OCI-LY3 (cell line): ENCODE measurements at regions not wholly inside any gene's neighbourhood (a gene's known extent, or its start where the extent isn't known, plus 50 kb on each side); places are given as distances from the start of the nearest gene placed in this dataset.

Experiments used
- H2AFZ ChIP-seq: fragments of 200-600, 300-600 bp; shearing (Covaris generic); 2 replicates; pipeline ENCODE4 v1.6.0; 2014; ENCODE audit warnings: antibody characterized with exemption, low read depth, low read length
- H3K27ac ChIP-seq: fragments of 200-600, 300-600 bp; sonication (generic); 2 replicates; pipeline ENCODE4 v1.5.1; 2014; ENCODE audit warnings: mild to moderate bottlenecking, low read length, moderate library complexity, mixed read lengths
- H3K27me3 ChIP-seq: fragments of 200-600, 300-600 bp; sonication (generic); 2 replicates; pipeline ENCODE4 v1.6.1; 2014; ENCODE audit warnings: low read depth, low read length, mixed read lengths
- H3K36me3 ChIP-seq: fragments of 200-600, 300-600 bp; sonication (generic); replicated peaks from 2 replicates; pipeline ENCODE3; 2014; ENCODE audit warnings: low read depth, low read length, mixed read lengths
- H3K4me1 ChIP-seq: fragments of 300-600, 200-600 bp; sonication (generic); 2 replicates; pipeline ENCODE4 v1.6.1; 2014; ENCODE audit warnings: low read length, mixed read lengths
- H3K4me2 ChIP-seq: fragments of 200-600, 300-600 bp; sonication (generic); 2 replicates; pipeline ENCODE4 v1.6.1; 2014; ENCODE audit warnings: low read length, mixed read lengths
- H3K4me3 ChIP-seq: fragments of 300-600, 200-600 bp; sonication (generic); 2 replicates; pipeline ENCODE4 v1.5.1; 2014; ENCODE audit warnings: antibody characterized with exemption, mild to moderate bottlenecking, low read length, moderate library complexity
- H3K79me2 ChIP-seq: fragments of 300-600, 200-600 bp; shearing (Covaris generic); 2 replicates; pipeline ENCODE4 v1.6.1; 2014; ENCODE audit warnings: mild to moderate bottlenecking, low read length, mixed read lengths
- H3K9ac ChIP-seq: fragments of 300-600, 200-600 bp; shearing (Covaris generic); 2 replicates; pipeline ENCODE4 v1.6.0; 2014; ENCODE audit warnings: mild to moderate bottlenecking, low read length, moderate library complexity
- H3K9me3 ChIP-seq: fragments of 200-600, 300-600 bp; shearing (Covaris generic); 2 replicates; pipeline ENCODE4 v1.6.1; 2014; ENCODE audit warnings: low read length, mixed read lengths; ENCODE audit not compliant: insufficient read depth
- H4K20me1 ChIP-seq: fragments of 200-600, 300-600 bp; sonication (generic); 2 replicates; pipeline ENCODE4 v1.6.1; 2016; ENCODE audit warnings: low read length, mixed read lengths; ENCODE audit not compliant: insufficient read depth
- CTCF ChIP-seq: fragments of 200-600, 300-600 bp; sonication (generic); IDR thresholded peaks from 2 replicates; pipeline ENCODE4 v1.5.1; 2014; ENCODE audit warnings: antibody characterized with exemption, low read length, low read depth
- EZH2phosphoT487 ChIP-seq: fragments of 200-600 bp; shearing (Covaris generic); IDR thresholded peaks from 2 replicates; pipeline ENCODE4 v1.6.1; 2018; ENCODE audit warnings: antibody characterized with exemption, mixed run types, low read depth

DNA sequence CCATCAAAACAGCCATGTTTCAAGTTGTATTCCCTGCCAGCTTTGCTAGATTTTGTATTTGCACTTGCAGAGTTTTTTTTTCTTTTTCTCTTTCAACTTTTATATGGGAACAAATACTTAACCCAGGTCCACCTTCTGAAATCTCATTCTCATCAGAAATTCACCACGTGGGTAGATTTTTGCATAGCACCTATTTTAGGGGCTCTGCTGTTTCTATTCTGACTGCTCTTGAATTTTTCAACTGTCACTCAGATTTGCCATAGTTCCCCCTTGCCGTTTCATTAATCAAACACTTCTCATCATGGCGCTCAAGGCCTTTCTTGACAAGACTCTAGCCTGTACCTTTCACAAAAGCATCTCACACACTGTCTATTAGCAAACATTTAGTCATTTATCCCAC lies 767.2 kb downstream of the VRK1 start:
- Histone ChIP-seq H4K20me1 (no peaks in the 10 kb centered on the region), H3K27ac (no peak overlapping the region), H2AFZ (no peak overlapping the region), H3K9ac (no peak overlapping the region), H3K4me3 (no peak overlapping the region), H3K79me2 (no peaks in the 10 kb centered on the region), H3K36me3 (no peaks in the 10 kb centered on the region), H3K4me1 (no peaks in the 10 kb centered on the region), H3K27me3 (0 out of 2 replicates have a peak, but pooled peaks cover 3% of the 10 kb centered on the region), H3K9me3 (no peaks in the 10 kb centered on the region), H3K4me2 (no peak overlapping the region)
- no peak for TF ChIP-seq EZH2phosphoT487
- no peak for TF ChIP-seq CTCF

DNA sequence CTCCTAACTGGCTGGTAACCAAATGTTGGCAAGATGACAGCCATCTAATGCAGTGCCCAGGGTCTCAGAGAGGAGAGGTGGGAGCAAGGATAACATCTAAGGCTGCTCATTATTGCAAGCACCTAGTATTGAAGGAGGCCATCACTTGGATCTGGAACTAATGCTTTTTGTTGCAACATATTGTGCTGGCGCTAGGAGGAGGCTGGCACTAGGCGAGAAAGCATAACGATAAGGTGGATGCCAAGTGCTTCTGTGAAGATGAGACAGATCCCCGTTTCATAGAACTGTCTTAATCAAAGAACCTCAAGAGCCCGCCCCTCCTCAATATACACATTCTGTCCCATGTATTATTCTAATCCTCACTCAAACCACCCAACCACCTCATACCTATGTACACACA lies 774.0 kb downstream of the VRK1 start:
- H3K4me1 ChIP-seq, result no peaks in the 10 kb centered on the region
- no peaks in the 10 kb centered on the region for H3K36me3 ChIP-seq
- TF ChIP-seq CTCF (no peak), EZH2phosphoT487 (no peak)
- no peak overlapping the region for H3K9ac ChIP-seq
- H3K4me3 ChIP-seq, result no peak overlapping the region
- no peaks in the 10 kb centered on the region for H3K9me3 ChIP-seq
- peaks cover 12% of the 10 kb centered on the region for H3K27me3 ChIP-seq
- no peaks in the 10 kb centered on the region for H4K20me1 ChIP-seq
- H3K4me2 ChIP-seq, result no peak overlapping the region
- H2AFZ ChIP-seq, result no peak overlapping the region
- no peaks in the 10 kb centered on the region for H3K79me2 ChIP-seq
- H3K27ac ChIP-seq, result no peak overlapping the region

GRCh38 chr14:97571866-97572555 lies 774.8 kb downstream of the VRK1 start:
- H2AFZ ChIP-seq, result no peak overlapping the region
- H3K27ac ChIP-seq, result no peak overlapping the region
- H3K79me2 ChIP-seq, result no peaks in the 10 kb centered on the region
- no peak overlapping the region for H3K4me3 ChIP-seq
- H3K4me2 ChIP-seq, result no peak overlapping the region
- no peak overlapping the region for H3K9ac ChIP-seq
- no peaks in the 10 kb centered on the region for H3K9me3 ChIP-seq
- H3K27me3 ChIP-seq, result peaks cover 12% of the 10 kb centered on the region
- TF ChIP-seq EZH2phosphoT487 (no peak), CTCF (no peak)
- H3K4me1 ChIP-seq, result no peaks in the 10 kb centered on the region
- no peaks in the 10 kb centered on the region for H4K20me1 ChIP-seq
- no peaks in the 10 kb centered on the region for H3K36me3 ChIP-seq

GRCh38 chr14:97572583-97573458 lies 775.6 kb downstream of the VRK1 start:
- no peaks in the 10 kb centered on the region for H3K79me2 ChIP-seq
- no peak overlapping the region for H3K4me2 ChIP-seq
- peaks cover 12% of the 10 kb centered on the region for H3K27me3 ChIP-seq
- H3K9me3 ChIP-seq, result no peaks in the 10 kb centered on the region
- H3K4me1 ChIP-seq, result no peaks in the 10 kb centered on the region
- H2AFZ ChIP-seq, result no peak overlapping the region
- H3K27ac ChIP-seq, result no peak overlapping the region
- TF ChIP-seq EZH2phosphoT487, result no peak
- TF ChIP-seq CTCF, result no peak
- no peaks in the 10 kb centered on the region for H3K36me3 ChIP-seq
- H4K20me1 ChIP-seq, result no peaks in the 10 kb centered on the region
- no peak overlapping the region for H3K9ac ChIP-seq
- no peak overlapping the region for H3K4me3 ChIP-seq
